GM12875 (cell line): ENCODE measurements at regions not wholly inside any gene's neighbourhood (a gene's known extent, or its start where the extent isn't known, plus 50 kb on each side); places are given as distances from the start of the nearest gene placed in this dataset.

ENCODE experiments used
- H3K4me3 ChIP-seq: one replicate; pipeline ENCODE4 v1.5.1; 2011; ENCODE audit warnings: low read depth, low read length, control low read depth
- TF ChIP-seq, protein P1 (sequence below): IDR thresholded peaks from 2 replicates; pipeline ENCODE4 v1.5.1; 2011; ENCODE audit warnings: low read depth, mild to moderate bottlenecking, control low read depth, inconsistent platforms, low read length, moderate library complexity, borderline replicate concordance; ENCODE audit not compliant: insufficient read depth

DNA sequence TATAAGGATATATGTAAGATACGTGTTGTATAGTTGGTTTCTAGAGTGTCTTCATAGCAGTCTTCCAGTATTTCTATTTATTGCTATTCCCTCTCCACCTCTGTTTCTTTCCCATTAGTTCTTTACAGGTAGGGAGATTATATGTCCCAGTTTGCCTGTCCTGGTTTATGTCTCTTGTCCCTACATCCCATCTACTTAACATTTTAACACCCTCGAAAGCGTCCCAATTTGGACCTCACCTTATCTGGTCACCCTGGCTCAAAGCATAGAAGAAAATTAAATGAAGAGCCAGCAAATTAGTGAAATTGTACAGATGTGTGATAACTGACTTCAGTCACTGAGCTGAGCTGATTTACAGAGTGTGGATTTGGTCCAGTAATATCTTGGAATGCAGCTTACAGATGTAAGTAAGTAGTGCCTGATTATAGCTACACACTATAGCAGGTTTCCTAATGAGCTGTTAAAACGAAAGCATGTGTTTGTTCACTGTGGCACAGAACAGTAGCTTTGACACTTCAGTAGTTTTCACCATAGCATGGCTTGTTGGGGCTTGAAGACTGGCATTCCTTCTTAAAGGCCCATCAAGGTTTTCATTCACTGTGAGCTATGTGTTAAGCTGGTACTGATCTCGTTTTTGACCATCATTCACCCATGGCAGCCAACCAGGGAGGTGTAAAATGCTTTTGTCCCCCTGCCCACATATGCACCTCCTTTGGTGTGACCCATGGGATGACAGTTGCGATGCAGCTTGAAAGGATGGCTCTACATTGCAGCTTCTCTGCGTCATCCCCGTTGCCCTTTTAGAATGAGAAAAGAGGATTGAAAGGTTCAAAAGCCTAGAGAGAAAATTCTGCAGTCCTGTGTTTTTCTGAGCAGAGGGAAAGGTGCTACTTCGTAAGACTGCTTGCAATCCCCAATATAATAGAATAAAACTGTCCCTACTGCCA lies 192.1 kb upstream of the DMRT1 start:
- TF ChIP-seq, protein P1, sequence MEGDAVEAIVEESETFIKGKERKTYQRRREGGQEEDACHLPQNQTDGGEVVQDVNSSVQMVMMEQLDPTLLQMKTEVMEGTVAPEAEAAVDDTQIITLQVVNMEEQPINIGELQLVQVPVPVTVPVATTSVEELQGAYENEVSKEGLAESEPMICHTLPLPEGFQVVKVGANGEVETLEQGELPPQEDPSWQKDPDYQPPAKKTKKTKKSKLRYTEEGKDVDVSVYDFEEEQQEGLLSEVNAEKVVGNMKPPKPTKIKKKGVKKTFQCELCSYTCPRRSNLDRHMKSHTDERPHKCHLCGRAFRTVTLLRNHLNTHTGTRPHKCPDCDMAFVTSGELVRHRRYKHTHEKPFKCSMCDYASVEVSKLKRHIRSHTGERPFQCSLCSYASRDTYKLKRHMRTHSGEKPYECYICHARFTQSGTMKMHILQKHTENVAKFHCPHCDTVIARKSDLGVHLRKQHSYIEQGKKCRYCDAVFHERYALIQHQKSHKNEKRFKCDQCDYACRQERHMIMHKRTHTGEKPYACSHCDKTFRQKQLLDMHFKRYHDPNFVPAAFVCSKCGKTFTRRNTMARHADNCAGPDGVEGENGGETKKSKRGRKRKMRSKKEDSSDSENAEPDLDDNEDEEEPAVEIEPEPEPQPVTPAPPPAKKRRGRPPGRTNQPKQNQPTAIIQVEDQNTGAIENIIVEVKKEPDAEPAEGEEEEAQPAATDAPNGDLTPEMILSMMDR = no peak
- H3K4me3 ChIP-seq = no peak overlapping the region

DNA sequence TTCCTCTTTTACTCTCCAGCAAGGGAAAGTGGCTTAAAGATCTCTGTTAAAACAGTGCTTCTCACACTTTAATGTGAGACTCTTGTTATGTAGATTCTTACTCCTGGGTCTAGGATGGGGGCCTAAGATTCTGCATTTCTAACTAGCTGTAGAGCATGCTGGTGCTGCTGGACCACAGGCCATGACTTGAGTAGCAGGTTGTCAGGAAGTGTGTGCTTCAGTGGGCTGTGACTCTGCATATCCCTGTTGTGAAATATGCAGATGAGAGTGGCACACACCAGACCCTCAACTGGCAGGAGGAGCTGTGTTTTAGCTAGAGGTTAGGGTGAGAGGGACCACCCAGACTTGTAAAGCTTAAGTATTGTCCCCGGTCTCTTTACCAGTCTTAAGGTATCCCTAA lies 191.1 kb upstream of the DMRT1 start:
- TF ChIP-seq, protein P1 = no peak
- H3K4me3 ChIP-seq = no peak overlapping the region

DNA sequence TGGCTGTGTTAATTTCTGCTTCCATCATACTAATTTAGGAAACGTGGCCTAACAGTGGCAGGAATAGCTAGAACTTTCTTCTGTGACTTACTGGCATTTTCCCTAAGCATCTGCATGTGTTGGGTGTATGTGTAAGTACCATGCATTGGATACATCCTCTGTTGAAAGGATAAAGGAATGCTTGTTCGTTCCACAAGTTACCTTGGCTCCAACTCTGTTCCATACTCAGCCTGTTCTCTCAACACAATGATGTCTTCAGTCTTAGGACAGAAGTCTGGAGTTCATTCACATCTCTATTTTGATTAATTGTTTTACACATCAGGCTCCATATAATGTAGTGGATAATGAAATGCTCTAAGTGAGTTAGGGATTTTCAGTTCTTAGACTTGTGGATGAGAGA lies 190.1 kb upstream of the DMRT1 start:
- H3K4me3 ChIP-seq = no peak overlapping the region
- TF ChIP-seq, protein P1 = no peak

DNA sequence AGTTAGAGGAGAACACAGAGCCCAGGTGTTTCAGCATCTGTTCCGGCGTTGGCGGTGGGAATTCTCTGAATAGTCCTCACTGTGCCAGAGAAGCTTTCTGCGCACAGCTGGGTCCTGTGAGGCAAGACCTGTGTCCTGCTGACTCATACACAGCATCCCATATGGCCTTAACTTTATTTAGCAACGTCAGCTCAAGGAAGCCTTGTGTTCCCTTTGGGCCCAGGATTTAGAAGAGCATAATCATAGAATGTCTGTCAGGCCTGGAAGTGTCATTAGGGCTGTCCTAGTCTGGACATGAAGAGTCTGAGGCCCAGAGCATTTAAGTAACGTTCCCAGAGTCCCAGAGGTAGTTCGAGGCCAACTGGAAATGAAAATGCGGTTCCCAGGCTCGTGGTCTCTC lies 188.6 kb upstream of the DMRT1 start:
- TF ChIP-seq, protein P1 = no peak
- no peak overlapping the region for H3K4me3 ChIP-seq

DNA sequence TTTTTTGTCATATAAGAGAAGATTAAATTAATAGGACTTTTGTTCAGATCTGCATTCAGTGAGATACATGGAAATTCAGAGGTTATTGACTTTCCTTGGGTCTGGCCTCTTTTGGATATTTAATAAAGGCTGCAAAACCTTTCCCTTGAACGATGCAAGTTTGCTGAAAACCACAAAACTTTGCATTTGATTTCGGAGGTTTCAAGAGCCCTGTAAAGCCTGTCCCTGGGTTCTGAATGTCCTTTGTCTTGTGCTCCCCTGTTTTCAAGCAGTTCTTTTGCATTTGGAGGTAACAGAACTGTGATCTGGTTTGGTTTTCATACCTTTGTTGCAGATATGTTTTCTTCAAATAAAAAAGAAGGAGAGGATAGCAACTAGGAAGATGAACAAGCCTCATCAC lies 188.1 kb upstream of the DMRT1 start:
- H3K4me3 ChIP-seq = no peak overlapping the region
- TF ChIP-seq, protein P1 = no peak

DNA sequence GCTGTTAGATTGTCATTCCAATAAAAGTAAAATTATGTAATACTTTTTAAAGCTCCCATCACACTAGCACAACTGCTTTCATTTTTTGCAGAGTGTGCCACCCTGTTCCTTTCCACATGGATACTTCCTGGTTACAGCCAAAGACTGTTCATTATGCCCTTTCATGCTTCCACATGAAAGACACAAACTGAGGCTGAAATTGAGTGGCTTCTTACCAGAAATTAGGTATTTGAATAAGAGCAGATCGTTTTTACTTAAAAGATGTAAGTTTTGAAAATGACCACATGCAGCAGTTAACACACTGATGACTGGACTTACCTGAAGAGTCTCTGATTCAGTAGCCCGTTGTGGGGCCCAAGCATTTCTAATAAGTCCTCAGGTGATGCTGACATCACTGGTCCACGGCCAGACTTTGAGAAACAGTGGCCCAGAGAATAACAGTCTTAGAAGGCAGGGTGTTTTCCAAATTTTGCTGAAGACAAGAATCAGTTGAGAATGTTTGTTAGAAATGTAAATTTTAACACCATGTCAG lies 187.6 kb upstream of the DMRT1 start:
- TF ChIP-seq, protein P1 = no peak
- H3K4me3 ChIP-seq = no peak overlapping the region

DNA sequence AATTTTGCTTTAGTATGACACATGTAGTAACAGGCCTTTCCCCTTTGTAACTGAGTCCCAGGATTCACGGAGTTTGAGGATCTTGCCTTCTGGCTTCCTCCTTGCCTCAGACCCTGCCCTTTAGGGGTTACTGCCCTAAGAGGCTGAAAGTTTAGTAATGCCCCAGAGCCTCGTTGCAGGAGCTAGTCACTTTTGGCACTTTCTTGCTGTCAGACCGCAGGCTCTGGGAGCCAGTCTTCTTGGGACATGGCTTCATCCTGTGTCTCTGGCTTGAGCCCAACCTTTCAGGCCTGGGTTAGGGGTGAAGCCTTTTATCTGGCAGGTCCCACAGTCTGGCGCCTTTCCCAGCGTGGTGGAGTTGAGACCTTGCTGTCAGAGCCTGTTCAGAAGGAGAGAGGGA lies 185.6 kb upstream of the DMRT1 start:
- TF ChIP-seq, protein P1 = no peak
- H3K4me3 ChIP-seq = no peak overlapping the region
